HEK293T (cell line): ENCODE measurements at regions not wholly inside any gene's neighbourhood (a gene's known extent, or its start where the extent isn't known, plus 50 kb on each side); places are given as distances from the start of the nearest gene placed in this dataset.

Source experiments
- ARNT ChIP-seq: fragments of 450-650 bp; IDR thresholded peaks from 2 replicates; pipeline ENCODE4 v1.6.1; 2017; ENCODE audit warnings: mild to moderate bottlenecking
- BHLHE40 ChIP-seq: fragments of 450-650 bp; IDR thresholded peaks from 2 replicates; pipeline ENCODE4 v1.6.1; 2016; ENCODE audit warnings: mild to moderate bottlenecking, moderate library complexity, borderline replicate concordance
- ELF4 ChIP-seq: fragments of 450-650 bp; IDR thresholded peaks from 2 replicates; pipeline ENCODE4 v1.6.1; 2017; ENCODE audit warnings: antibody characterized with exemption
- FOXA1 ChIP-seq: fragments of 450-650 bp; IDR thresholded peaks from 2 replicates; pipeline ENCODE4 v1.6.1; 2016; ENCODE audit warnings: mild to moderate bottlenecking
- FOXK2 ChIP-seq: fragments of 450-650 bp; IDR thresholded peaks from 2 replicates; pipeline ENCODE4 v1.6.1; 2016; ENCODE audit warnings: mild to moderate bottlenecking
- FOXM1 ChIP-seq: fragments of 450-650 bp; IDR thresholded peaks from 2 replicates; pipeline ENCODE4 v1.6.1; 2017; ENCODE audit warnings: mild to moderate bottlenecking, borderline replicate concordance
- HDGF ChIP-seq: fragments of 450-650 bp; IDR thresholded peaks from 2 replicates; pipeline ENCODE4 v1.6.1; 2017; ENCODE audit warnings: antibody characterized with exemption, borderline replicate concordance
- L3MBTL2 ChIP-seq: fragments of 450-650 bp; conservative IDR thresholded peaks from 2 replicates; pipeline ENCODE4 v1.6.1; 2016; ENCODE audit warnings: mild to moderate bottlenecking
- LEF1 ChIP-seq: fragments of 450-650 bp; IDR thresholded peaks from 2 replicates; pipeline ENCODE4 v1.6.1; 2017; ENCODE audit warnings: mild to moderate bottlenecking, borderline replicate concordance
- NFRKB ChIP-seq: fragments of 450-650 bp; IDR thresholded peaks from 2 replicates; pipeline ENCODE4 v1.6.1; 2016; ENCODE audit warnings: mild to moderate bottlenecking, moderate library complexity
- SP1 ChIP-seq: fragments of 450-650 bp; IDR thresholded peaks from 2 replicates; pipeline ENCODE4 v1.6.1; 2017
- SUZ12 ChIP-seq: fragments of 450-650 bp; IDR thresholded peaks from 2 replicates; pipeline ENCODE4 v1.6.1; 2016; ENCODE audit warnings: mild to moderate bottlenecking
- TARDBP ChIP-seq: fragments of 450-650 bp; IDR thresholded peaks from 2 replicates; pipeline ENCODE4 v1.6.1; 2016
- ZNF384 ChIP-seq: fragments of 450-650 bp; IDR thresholded peaks from 2 replicates; pipeline ENCODE4 v1.6.1; 2016

GRCh38 chr16:86739808-86740207, 161.5 kb downstream of the FOXL1 start:
- TF ChIP-seq BHLHE40, result no peak
- TF ChIP-seq TARDBP, result no peak
- TF ChIP-seq FOXM1, result no peak
- TF ChIP-seq SP1, result no peak
- no peak for TF ChIP-seq FOXA1
- TF ChIP-seq L3MBTL2, result no peak
- TF ChIP-seq ARNT, result no peak
- TF ChIP-seq FOXK2, result no peak
- TF ChIP-seq ELF4, result no peak
- no peak for TF ChIP-seq HDGF
- no peak for TF ChIP-seq SUZ12
- no peak for TF ChIP-seq LEF1
- TF ChIP-seq NFRKB, result no peak
- no peak for TF ChIP-seq ZNF384
